LHCN-M2 (cell line): ENCODE measurements at regions not wholly inside any gene's neighbourhood (a gene's known extent, or its start where the extent isn't known, plus 50 kb on each side); places are given as distances from the start of the nearest gene placed in this dataset.
A peak's percentile ranks its signal among the peaks of the same experiment; 100 is the strongest.

ENCODE experiments used
- DNase-seq: peaks from one replicate; pipeline ENCODE4 v3.0.0-alpha.2; 2012; ENCODE audit warnings: low read depth

DNA sequence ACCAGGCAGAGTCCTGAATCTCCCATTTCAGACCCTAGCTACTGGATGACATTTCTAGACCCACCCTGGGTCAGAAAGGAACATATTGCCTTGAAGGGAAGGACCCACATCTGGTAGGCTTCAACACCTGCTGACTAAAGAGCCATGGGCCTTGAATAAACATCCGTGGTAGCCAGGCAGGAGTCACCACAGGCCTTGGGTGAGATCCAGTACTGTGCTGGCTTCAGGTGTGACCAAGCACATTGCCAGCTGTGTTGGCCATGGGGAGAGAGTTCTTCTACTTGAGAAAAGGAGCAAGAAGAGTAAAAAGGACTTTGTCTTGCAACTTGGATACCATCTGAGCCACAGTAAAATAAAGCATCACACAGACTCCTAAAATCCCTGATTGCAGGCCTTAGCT is 332.6 kb downstream of the SLC16A7 start:
- peak; percentile 34 for DNase-seq

DNA sequence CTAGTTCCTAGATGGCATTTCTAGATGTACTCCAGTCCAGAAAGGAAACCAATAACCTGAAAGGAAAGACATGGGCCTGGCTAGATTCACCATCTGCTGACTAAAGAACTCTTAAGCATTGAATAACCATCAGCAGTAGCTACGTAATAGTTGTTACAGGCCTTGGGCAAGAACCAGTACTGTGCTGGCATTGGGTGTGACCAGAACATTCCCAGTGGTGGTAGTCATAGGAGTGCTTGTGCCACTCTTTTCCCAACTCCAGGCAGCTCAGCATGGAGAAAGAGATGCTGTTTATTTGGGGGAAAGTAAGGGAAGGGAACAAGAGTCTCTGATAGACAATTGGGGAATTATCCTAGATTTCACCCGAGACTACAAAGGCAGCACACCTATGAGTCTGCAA is 333.3 kb downstream of the SLC16A7 start:
- peak; percentile 91 for DNase-seq

DNA sequence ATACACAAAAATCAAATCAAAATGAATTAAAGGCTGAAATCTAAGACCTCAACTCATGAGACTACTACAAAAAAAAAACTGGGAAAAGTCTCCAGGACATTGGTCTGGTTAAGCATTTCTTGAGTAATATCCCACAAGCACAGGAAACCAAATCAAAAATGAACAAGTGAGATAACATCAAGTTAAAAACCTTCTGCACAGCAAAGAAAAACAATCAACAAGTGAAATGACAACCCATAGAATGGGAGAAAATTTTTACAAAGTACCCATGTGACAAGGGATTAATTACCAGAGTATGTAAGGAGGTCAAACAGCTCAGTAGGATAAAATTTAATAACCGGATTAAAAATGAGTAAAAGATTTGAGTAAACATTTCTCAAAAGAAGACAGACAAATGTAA is 338.7 kb downstream of the SLC16A7 start:
- DNase-seq: no peak

DNA sequence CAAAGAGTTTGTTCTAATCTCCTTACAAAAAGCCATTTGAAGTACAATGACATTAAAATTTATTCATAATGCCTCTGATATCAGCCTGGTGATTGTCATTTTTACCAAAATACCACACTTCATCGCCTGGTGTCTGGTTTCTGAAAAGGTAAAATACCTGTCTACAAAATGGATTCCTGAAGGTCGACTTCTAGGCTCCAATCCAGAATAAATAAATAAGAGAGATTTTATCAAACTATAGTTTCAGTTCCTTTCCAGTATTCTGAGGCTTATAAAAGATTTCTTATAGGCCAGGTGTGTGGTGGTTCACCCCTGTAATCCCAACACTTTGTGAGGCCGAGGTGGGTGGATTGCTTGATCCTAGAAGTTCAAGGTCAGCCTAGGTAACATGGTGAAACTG is 340.7 kb downstream of the SLC16A7 start:
- DNase-seq: no peak

DNA sequence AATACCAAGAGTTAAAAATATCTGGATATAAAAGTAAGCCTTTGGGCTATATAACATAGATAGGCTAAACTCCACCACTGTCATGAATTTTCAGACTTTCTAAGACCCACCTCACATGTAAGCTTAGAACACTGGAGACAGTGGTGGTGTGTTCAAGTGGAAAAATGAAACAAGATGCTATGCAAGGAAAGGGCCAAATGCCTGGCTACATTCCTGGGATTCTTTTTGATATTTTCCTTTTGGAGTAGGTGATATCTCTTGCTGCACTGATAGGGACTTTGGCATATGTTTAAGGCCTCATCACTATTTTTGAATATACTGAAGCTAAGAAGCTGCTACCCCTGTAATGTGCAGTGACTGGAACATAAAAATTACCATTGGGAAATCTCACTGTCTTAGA is 341.3 kb downstream of the SLC16A7 start:
- no peak for DNase-seq

DNA sequence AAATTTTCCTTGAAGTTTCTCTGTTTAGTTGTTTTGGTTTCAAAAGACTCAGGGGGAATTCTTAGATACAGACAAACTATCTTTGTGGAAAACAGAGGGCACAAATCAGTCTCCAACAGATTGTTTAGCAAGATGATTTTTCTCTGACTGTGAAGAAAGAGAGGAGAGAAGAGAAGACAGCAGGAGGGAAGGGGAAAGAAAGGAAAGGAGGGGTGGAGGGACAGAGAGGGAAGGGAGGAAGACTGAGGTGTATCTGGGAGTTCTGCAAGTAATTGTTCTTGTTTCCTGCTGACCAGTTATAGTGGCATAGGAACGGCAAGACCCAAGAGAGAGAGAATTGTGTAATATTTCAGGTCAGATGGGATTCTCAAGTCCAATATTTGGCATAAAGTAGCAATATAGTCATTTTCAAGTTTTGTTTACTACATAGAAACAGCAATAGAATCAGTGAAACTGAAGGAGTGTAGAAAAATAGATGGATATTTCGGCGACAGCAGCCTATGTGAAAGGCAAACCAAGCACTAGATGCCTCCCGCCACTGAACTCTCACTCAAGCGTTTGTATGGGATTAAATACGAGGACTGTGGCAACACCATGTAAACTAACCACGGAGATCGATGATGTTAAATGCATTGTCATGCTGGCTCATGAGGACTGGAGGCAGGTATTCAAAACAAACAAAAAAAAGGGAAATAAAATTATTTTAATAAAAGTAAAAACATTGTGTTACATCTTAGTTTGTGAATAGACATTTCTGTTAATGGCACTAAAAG is 342.5 kb downstream of the SLC16A7 start:
- no peak for DNase-seq

DNA sequence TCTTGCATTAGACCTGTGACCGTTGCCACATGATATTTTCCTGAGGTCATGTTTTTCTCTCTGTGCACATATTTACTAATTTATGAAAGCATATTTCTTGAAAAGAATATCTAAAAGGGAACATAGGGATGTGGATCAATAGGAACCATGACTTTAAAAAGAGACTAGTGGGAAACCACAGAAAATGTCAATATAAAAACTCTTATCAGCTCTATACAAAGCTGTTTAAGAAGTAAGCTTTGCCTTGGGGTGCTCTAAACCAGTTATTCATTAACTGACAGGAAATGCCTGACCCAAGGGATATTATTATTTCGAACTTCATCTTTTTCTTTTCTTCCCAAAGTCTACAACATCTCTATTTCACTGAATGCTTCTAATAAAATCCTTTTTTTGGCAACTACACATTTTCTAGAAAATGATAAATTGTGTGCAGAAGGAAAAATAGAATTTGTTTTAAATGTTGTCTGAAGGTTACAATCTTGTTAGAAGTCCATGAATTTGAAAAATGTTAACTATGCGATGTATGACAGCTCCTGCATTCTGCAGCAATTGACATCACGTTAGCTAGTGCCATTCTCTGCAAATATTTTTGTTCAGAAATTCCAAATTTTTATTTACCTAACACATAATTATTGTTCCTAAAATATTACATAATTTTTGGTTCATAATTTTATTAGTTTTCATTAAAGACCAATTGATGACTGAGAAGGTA is 345.0 kb downstream of the SLC16A7 start:
- no peak for DNase-seq

DNA sequence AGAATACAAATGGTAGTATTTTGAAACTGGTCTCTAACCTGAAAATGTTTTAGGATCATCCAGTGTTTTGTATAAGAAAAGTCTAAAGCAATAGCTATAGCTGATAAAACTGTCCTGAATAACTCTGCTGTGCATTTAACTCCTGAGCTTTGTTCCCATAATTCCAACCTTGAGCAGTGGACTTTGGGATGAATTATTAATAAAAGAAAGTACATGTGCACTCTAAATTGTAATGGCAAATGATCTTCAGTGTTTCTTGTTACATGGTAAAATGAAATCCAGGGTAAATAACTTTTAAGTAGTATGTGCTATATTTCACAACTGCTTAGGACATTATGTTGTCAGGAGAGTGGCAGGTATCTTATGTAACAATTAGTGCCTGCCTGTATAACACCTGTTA is 345.6 kb downstream of the SLC16A7 start:
- no peak for DNase-seq

DNA sequence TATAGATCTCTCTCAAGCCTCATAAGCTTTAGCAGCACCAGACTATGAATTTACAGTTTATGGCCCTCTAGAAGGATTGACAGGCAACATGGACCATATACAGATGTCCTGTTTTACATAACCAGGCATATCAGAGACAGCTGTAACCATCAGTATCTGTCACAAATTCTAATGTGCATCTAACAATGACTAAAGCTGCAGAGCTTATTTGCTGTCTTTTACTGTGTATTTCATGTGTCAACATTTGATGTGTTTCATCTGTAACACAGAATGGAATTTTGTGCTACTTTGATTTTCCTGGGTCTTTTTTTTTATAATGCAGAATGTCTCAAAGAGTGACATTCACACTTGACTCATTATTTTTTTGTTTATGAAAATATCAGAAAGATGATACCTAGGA is 348.3 kb downstream of the SLC16A7 start:
- DNase-seq: no peak

DNA sequence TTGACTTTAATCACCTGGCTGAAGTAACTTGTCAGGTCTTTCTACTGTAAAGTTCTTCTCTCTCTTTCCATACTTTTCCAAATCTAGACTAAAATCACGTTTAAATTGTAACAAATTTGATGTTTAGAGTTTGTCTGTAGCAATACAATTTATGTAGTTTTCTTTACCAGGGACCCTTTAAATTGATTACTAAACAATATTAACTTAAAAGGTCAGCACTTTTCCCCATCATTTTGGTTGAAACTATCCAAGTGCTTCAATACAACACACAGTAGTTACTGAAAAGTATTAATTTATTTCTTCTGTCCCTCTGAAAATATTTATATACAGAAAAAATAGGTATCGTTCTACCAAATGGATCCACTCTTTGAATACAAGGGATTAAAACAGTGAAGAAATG is 350.8 kb downstream of the SLC16A7 start:
- no peak for DNase-seq

DNA sequence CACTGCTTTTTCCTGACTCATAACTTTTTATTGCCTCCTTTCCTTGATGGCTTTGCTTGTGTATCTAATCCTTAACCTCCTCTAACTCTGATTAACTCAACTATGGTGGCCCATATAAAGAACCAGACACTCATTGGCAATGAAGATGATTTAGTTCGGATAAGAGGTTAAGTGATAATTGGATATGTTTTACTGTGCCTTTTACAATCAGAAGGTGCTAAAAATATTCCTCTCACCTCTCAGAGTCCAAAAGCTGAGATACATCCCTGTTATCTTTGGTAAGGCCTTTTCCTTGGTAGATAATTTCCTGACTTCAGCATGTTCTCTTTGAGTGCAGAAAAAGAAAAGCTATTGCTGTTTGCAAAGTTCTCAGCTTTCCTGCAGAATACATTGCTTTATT is 367.7 kb downstream of the SLC16A7 start:
- no peak for DNase-seq

DNA sequence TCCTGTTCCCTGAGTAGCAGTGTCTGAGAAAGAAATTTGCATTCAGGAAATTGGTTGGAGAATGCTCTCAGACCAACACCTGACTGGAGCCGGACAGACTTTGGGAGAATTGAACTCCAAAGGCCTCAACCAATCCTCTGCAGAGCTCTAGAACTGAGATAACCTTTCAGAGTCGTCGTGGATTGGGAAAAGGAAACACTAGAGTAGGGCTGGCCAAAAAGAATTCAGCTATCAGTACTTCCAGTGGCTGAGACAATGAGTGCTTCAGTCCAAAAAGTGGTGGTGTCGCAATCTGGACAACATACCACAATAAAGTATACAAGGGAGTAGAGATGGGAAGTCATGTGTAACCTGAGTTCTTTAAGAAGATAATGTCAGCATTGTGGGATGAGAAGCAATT is 377.1 kb downstream of the SLC16A7 start:
- DNase-seq: peak; percentile 65

DNA sequence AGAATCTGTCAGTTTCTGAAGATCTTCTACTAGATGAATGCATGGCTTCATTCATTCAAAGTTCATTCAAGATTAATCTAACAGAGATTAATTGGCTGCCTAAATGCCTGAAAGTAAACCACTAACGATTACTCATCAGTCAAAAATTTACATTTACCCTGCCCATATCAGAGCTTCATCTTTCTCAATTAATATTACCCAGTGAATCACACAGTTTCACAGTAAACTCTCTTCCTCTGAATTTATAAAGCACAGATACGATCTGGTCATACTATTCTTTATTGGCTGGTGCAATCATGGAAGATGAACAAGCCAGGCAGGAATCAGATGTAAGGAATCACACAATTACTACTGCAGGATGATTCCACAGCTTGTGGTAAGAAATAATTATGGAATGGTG is 377.7 kb downstream of the SLC16A7 start:
- DNase-seq: peak; percentile 53

DNA sequence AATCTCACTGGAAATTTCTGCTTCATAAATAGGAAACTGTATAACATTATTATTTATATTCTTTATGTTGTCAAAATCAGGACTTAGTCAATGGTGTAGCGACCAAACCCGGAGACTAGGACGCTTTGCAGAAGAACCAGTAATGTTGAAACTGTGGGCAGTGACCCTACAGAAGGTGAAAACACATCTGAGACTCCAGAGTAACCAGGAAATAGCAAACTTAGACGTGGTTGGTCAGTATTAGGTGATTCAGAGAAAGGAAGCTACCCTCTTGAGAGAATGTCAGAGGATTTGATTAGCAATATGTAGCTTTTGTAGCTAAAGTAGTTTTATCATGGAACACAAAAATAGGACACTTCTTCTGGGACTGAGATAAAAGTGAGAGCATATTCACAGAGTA is 381.9 kb downstream of the SLC16A7 start:
- peak; percentile 2 for DNase-seq

DNA sequence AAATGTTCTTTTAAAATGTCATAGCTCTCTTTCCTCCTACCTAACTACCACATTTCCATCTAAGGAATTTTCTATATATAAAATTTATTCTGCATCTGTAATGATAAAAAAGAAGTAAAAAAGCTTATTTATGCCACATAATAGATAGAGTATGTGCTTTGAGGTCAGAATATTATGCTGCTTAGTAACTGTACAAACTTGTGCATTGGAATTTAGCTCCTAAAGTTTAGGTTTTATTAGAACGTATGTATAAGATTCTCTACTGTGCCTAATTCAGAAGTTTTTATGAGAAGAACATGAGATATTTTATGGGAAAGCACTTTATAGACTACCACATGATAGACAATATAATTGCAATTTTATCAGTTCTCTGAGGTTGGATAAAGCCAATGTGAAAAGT is 384.6 kb downstream of the SLC16A7 start:
- peak; percentile 9 for DNase-seq

DNA sequence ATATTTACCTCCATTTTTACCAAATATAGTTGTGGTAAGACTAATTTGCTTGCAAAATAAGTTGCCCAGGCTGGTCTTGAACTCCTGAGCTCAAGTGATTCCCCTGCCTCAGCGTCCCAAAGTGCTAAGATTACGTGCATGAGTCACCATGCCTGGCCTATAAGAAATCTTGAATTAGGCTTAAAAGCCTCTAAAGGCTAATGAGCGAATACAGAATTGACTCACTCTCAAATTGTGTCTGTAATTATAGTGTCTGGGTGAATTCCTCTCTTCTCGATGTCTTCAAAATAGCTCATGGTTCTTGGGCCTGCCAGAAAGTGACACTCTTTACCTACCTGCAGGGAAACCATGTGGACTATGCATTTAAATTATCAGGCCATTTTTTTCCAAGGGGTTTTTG is 403.5 kb downstream of the SLC16A7 start:
- no peak for DNase-seq

DNA sequence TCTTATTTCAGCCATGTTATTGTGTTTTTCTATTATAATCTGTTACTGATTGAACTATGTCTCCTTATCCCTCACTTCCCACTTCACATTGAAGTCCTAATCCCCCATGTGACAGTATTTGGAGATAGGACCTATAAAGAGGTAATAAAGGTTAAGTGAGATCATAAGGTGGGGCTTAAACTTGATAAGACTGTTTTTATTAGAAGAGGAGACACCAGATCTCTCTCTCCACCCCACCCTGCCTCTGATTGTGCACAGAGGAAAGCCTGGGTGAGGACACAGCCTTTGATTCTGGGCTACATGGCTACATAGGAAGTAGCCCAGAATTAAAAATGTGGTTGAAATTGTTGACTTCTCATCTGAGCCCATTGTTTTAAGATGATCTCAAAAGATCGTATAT is 414.7 kb downstream of the SLC16A7 start:
- no peak for DNase-seq

DNA sequence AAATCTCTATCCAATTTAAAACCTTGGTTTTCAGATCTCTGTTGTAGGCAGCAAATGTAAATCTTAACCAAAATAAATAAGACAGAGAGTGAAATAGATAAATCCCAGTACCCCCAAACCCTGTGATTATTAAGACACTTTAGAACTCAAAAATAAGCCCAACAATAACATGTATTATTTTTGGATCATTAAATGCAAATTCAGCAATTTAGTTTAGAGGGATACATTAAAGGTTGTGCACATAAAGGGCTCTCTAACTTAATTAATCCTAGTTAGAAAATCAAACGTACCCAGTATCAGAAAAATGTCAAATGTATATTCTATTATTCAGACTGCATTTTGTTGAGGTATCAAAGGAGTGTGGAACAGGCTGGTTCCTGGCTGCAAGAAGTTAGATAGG is 416.8 kb downstream of the SLC16A7 start:
- no peak for DNase-seq

DNA sequence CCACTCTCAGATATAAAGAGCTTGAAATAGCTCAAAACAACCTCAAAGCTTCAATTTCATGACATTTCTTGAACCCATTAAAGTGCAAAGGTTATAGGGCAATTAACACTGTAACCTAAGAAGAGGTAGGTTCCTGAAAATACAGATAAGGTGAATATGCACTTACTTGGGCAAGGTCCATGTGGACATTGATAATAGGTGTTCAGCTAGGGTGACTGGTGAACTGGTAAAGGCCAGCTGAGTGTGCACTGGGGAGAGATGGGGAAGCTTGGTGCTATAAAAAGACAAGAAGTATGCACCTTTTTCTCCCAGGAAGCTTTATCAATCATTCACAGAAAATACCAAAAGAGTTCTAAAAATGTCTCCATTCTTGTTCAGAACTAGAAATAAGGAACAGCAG is 418.6 kb downstream of the SLC16A7 start:
- no peak for DNase-seq

DNA sequence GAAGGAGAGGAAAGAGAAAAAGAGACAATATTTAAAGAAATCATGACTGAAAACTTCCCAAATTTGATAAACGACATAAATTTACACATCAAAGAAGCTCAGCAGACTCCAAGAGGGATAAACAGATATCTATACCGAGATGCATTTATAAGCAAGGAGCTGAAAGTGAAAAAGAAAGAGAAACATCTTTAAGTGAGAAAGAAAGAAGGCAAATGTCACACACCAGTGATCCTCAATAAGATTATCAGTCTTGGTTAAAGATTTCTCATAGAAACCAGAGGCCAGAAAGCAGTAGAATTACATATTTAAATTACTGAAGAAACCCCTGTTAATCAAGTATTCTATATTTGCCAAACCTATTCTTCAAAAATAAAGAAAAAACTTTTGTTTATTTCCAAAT is 424.2 kb downstream of the SLC16A7 start:
- DNase-seq: no peak

DNA sequence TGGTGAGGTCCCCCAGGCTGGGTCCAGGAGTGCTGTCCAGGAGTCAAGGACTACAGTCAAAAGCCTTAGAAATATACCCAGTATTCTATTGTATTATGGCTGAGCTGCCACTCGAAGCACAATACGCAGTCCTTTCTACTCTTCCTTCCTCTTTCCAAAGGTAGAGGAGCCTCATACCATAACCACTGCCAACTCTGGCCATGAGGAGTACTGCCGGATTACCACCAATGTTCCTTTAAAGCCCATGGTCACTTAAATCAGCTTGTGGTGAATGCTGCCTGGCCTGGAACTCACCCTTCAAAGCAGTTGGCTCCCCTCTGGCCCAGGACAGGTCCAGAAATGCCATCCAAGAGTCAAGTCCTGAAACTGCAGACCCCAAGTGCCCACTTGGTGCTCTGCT is 425.4 kb downstream of the SLC16A7 start:
- DNase-seq: no peak

DNA sequence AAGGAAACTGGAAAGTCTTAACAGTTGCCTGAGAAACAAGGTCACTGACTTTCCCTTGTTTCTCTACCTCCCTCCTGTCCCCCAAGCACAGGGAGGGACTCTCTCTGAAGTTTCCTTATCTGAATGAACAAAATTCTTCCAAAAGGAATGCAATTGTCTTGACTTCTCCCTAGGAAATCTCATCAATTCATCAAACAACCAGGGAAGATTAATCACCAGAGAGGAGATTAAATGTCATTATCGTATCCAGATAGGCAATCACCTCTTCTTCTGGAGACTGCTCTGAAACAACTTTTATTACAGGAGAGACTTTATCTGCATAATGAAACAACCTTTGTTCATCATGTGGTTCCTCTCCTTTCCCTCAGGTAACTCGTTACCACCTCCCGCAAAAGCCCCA is 431.4 kb downstream of the SLC16A7 start:
- DNase-seq: no peak

DNA sequence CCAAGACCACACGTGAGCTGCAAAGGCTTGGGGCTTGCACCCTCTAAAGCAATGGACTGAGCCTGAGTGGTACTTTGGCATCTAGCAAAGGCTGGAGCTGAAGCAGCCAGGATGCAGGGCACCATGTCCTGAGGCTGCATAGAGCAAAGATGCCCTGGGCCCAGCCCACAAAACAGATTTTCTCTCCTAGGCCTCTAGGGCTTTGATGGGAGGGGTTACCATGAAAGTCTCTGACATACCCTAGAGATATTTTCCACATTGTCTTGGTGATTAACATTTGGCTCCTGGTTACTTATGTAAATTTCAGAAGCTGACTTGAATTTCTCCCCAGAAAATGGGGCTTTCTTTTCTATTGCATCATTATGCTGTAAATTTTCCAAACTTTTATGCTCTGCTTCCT is 438.3 kb downstream of the SLC16A7 start:
- DNase-seq: no peak
